WTC11 (cell line): ENCODE measurements at regions not wholly inside any gene's neighbourhood (a gene's known extent, or its start where the extent isn't known, plus 50 kb on each side); places are given as distances from the start of the nearest gene placed in this dataset.

Experiments used
- ATF1 ChIP-seq: sonication (generic); formaldehyde crosslinking; IDR thresholded peaks from 2 replicates; pipeline ENCODE4 v1.8.1; 2023; ENCODE audit warnings: mild to moderate bottlenecking, moderate library complexity, missing genetic modification reagents
- CTCF ChIP-seq: fragments of 200-600 bp; IDR thresholded peaks from 2 replicates; pipeline ENCODE4 v1.8.0; 2022; ENCODE audit warnings: antibody characterized with exemption
- E2F4 ChIP-seq: sonication (generic); formaldehyde crosslinking; IDR thresholded peaks from 2 replicates; pipeline ENCODE4 v1.8.1; 2022; ENCODE audit warnings: low read depth, mild to moderate bottlenecking, moderate library complexity, missing genetic modification reagents, borderline replicate concordance
- MYBL2 ChIP-seq: sonication (generic); formaldehyde crosslinking; IDR thresholded peaks from 2 replicates; pipeline ENCODE4 v1.8.1; 2023; ENCODE audit warnings: mild to moderate bottlenecking, moderate library complexity, missing genetic modification reagents
- TF ChIP-seq, protein P1 (sequence below): sonication (generic); formaldehyde crosslinking; IDR thresholded peaks from 2 replicates; pipeline ENCODE4 v1.8.0; 2022; ENCODE audit warnings: missing genetic modification reagents

DNA sequence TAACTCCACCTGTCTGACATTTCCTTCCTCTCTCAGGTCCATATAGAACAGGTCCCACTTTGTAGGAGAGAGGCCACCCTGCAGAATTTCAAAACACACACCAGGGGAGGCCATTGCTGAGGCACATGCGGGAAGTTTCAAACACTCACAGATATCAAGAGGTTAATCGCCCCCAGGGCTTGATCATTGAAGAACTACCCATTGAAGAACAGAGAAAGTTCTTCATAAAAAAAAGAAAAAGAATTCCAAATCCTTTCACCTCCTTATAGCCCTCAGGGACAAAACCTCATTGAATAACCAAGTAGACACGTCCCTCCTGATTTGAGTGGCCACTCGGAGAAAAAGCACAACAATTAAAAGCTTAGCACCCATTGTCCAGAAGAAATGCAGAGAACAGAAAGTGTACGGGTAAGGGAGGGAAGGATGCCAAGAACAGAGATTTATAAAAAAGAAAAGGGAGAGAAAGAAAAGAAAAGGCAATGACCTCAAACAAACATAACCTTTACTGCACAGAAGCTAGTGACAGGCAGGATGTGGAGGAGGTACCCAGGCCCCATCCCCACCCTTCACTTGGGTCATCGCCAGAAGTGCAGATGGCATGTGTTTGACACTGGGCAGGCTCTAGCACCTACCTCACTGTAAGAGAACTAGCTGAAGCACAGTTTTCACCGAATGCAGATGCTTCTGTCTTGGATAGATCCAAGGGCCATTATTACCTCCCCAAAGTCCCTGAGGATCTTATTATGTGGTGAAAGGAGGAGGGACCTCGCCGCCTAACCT, 112.3 kb upstream of the HES1 start:
- TF ChIP-seq ATF1 (CRISPR knock-in tag) (no peak), CTCF (no peak), E2F4 (CRISPR knock-in tag) (no peak), MYBL2 (no peak)
- TF ChIP-seq, protein P1, sequence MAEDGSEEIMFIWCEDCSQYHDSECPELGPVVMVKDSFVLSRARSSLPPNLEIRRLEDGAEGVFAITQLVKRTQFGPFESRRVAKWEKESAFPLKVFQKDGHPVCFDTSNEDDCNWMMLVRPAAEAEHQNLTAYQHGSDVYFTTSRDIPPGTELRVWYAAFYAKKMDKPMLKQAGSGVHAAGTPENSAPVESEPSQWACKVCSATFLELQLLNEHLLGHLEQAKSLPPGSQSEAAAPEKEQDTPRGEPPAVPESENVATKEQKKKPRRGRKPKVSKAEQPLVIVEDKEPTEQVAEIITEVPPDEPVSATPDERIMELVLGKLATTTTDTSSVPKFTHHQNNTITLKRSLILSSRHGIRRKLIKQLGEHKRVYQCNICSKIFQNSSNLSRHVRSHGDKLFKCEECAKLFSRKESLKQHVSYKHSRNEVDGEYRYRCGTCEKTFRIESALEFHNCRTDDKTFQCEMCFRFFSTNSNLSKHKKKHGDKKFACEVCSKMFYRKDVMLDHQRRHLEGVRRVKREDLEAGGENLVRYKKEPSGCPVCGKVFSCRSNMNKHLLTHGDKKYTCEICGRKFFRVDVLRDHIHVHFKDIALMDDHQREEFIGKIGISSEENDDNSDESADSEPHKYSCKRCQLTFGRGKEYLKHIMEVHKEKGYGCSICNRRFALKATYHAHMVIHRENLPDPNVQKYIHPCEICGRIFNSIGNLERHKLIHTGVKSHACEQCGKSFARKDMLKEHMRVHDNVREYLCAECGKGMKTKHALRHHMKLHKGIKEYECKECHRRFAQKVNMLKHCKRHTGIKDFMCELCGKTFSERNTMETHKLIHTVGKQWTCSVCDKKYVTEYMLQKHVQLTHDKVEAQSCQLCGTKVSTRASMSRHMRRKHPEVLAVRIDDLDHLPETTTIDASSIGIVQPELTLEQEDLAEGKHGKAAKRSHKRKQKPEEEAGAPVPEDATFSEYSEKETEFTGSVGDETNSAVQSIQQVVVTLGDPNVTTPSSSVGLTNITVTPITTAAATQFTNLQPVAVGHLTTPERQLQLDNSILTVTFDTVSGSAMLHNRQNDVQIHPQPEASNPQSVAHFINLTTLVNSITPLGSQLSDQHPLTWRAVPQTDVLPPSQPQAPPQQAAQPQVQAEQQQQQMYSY (CRISPR knock-in tag): no peak
